ENCODE measurements at regions not wholly inside any gene's neighbourhood (a gene's known extent, or its start where the extent isn't known, plus 50 kb on each side); places are given as distances from the start of the nearest gene placed in this dataset.
"Not testable (repeated sequence)": the region's sequence is repeated elsewhere in the genome, so short reads cannot be mapped to it uniquely, and the experiment has no call there.

DNA sequence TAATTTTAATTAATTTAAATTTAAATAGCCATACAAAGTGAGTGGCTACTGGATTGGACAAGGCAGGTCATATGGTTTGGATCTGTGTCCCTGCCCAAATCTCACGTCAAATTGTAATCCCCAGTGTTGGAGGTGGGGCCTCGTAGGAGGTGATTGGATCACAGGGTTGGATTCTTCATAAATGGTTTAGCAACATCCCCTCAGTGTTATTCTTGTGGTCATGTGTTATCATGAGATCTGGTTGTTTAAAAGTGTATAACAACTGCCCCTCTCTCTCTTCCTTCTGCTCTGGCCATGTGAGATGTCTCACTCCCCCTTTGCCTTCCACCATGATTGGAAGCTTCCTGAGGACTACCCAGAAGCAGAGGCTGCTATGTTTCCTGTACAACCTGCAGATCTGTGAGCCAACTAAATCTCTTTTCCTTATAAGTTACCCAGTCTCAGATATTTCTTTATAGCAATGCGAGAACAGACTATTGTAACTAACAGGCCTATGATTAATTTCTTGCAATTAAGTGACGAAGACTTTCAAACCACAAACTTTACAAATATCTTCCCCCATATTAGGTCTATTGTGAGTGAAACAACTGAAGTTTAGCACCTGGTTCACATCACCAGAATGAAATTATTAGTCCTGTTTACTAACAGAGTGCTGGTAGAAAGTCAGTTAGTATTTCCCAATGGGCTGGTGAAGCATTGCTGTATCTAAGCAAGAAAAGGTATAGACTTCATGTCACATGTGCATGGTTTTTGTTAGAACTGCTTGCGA, 60.0 kb upstream of the TNFAIP3 start:
- DNase-seq (ENCODE audit: low read depth) = no peak

DNA sequence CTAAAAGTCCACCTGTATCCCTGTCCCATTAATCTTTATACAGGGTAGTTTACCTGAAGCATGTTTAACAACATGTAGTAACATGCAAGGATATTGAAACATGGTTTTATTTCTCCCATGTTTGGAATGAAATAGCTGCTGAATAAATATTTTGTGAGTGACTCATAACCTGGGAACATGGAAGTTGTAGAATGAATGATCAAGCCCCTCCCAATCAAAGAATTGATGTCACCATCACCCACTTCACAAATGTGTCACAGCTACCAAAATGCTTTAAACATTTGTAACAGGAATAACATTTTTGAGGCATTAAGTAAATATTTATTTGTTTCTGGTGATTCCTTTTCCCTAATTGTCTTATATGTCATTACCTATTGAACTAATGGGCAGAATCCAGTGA, 58.9 kb upstream of the TNFAIP3 start:
- DNase-seq (ENCODE audit: low read depth) = no peak

DNA sequence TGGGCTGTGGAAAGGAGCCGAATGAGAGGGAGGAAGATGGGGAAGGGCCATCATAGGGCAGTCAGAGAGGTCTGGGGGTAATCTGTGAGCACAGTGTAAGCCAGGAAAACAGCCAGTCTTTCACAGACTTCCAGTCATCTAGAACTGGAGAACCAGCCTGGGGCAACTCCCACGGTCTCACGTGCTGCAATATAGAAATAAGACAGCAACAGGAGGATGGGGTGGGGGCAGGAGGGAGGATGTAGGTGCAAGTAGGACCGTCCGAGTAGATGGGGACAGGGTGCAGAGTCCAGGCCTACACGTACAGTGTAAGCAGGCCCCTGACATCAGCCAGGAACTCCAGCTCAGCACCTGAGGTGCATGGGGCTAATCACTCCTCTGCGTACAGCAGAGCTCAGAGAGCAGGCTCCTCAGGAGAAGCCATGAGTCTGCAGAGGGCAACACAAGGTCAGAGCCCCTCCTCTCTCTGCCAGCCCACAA, 58.2 kb upstream of the TNFAIP3 start:
- no peak for DNase-seq (ENCODE audit: low read depth)

DNA sequence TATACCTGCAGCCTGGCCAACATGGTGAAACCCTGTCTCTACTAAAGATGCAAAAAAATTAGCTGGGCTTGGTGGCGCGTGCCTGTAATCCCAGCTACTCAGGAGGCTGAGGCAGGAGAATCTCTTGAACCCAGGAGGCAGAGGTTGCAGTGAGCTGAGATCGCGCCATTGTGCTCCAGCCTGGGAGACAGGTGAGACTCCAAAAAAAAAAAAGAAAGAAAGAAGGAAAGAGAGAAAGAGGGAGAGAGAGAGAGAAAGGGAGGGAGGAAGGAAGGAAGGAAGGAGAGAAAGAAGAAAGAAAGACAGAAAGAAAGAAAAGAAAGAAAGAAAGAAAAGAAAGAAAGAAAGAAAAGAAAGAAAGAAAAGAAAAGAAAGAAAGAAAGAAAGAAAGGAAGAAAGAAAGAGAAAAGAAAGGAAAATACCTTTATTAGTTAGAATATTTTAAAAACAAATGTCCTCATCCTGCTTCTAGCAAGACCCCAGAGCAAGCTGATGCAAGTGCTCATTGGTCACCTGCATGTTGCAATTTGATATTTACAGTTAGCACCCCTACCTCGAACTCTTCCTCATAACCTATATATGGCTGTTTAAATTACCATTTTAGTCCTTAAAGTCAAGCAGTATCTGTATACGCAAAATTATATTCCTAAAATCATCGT, 57.0 kb upstream of the TNFAIP3 start:
- DNase-seq (ENCODE audit: low read depth) = not testable (repeated sequence)

DNA sequence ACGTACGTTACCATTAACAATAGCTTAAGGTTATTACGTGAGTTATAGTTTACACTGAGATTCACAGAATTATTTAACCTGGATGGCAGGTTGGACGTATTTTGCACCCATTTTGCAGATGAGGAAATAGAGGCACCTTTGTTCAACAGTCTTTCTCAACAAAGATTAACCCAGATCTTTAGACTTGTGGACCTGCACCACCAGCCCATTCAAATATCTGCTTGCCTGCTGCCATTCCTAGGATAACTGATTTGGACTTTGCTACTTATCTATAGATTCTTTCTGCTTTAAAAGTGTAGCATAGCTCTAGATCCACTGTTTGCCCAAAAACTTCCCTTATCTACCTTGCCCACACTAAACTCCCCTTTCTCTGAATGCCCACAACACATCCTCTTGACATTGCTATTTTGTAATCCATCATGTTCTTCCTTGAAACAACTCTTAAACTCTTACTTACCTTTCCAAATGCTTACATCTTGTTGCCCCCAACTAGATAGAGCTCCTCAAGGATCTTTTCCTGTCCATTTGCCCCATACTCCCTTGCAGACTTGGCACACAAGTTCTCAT, 56.4 kb upstream of the TNFAIP3 start:
- no peak for DNase-seq (ENCODE audit: low read depth)

DNA sequence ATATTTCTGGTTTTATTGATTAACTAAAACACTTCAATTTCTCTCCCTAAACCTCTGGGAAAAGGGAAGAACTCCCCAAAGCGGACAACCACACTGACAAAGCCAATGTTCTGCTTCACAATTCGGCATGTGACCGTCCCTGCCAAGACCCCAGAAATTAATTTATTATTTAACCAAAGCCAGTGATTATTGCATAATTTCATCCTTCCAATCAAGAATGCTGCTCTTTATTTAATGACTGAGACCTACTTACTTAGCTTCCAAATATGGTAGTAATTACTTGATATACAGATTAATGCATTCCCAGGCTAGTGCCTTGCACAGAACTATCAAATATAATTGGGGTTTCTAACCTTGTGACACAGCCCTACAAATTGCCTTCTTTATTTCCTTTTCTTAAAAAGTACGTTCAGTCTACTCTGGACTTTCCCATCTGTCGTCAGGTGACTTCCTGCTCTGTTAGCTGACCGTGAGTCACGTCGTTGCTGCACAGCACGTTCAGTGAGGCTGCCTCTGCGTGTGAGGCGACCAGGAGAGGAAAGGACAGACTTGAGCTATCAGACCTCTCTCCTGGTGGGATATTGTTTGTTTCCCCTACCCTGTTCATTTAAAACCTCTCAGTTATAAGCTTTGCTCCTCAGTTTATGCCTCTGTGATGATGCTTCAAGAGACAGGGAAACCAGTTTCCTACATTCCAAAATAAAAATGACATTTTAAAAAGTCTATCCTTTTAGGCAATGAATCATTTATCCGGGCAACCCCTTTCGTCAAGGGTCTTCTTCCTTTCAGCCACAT, 55.7 kb upstream of the TNFAIP3 start:
- peak; percentile 85 for DNase-seq (ENCODE audit: low read depth)

DNA sequence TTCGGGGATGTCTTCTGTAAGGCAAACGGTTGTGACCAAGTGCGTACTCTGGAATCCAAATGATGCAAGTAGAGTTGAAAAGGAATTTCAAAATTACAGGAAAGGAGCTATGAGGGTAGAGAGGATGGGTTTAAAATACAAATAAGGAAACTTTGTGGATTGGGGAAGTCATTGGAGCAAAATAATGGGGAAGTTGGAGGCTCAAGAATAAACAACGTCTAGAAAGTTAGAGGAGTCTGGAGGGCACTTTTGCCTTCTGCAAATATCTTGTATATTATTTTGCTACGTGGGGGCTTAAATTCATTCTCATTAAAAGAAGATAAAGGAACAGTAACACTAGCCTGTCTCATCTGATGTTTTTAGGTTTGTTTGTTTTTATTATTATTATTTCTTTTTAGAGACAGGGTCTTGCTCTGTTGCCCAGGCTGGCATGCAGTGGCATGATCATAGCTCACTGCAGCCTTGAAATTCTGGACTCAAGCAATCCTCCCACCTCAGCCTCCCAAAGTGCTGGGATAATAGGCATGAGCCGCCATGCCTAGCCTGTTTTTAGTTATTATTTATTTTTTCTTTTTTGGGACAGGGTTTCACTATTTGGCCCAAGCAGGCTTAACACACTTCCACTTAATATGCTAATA, 55.0 kb upstream of the TNFAIP3 start:
- DNase-seq (ENCODE audit: low read depth) = no peak

DNA sequence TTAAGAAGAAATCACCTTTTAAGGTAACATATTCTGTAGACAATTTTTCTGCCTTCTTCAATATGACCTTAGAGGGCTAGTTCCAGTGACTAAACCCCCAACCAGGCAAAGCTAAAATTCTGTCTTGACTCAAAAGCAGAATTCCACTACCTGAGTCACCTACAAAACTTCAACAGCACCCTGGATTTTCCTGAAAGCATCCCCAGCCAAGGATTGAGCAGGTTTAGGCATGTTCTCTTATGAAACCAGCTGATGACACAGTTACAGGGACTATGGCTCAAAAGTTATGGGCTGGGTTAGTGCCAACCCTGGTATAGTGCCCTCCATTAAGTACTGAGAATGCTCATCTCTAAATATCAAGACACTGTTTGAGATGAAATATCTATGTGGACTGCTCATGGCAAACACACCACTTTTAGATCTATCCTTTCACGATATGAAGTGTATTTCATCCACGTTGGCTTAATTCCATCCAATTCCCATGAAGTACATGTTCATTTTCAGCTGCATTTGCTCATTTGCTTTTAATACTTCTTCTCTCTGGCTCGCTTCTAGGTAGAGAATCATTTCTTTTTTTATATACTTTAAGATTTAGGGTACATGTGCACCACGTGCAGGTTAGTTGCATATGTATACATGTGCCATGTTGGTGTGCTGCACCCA, 53.6 kb upstream of the TNFAIP3 start:
- no peak for DNase-seq (ENCODE audit: low read depth)

DNA sequence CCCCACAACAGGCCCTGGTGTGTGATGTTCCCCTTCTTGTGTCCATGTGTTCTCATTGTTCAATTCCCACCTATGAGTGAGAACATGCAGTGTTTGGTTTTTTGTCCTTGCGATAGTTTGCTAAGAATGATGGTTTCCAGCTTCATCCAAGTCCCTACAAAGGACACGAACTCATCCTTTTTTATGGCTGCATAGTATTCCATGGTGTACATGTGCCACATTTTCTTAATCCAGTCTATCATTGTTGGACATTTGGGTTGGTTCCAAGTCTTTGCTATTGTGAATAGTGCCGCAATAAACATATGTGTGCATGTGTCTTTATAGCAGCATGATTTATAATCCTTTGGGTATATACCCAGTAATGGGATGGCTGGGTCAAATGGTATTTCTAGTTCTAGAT, 53.0 kb upstream of the TNFAIP3 start:
- not testable (repeated sequence) for DNase-seq (ENCODE audit: low read depth)

DNA sequence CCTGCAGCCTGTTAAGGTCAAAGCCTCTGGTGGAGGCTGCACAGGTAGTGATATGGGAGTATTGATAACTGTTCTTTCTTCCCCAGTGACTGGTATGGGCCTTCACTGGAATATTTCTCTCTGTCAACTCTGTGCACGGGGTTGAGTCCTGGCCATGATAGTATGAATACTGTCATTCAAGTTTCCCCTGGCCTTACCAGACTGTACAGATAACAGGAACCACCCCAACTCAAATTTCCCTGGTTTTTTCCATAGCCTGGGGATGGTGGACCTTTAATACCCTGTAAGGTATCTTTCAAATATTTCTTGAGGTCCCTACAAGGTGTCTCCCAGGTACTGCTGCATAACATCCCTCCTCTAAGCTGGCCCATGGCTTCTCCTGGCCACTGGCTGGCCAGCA, 51.4 kb upstream of the TNFAIP3 start:
- no peak for DNase-seq (ENCODE audit: low read depth)

DNA sequence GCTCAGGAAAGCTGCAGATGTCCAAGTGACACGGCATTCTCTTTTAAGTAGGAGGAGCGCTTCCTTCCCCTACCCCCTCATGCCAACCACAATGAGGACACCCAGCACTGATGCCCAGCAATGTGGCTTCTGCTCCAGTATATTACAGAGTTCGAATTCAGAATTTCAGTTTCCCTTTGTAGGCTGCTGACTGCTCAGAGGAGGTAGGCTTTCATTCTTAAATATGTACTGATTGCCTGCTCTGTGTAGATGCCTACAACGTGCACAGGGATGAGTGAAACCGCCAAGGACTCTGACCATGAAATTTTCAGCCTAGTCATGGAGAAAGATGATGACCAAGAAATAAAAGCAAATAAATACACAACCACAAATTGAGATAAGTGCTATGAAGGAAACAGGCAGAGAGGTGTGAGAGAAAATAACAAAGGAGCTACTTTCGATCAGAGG, 50.9 kb upstream of the TNFAIP3 start:
- no peak for DNase-seq (ENCODE audit: low read depth)

DNA sequence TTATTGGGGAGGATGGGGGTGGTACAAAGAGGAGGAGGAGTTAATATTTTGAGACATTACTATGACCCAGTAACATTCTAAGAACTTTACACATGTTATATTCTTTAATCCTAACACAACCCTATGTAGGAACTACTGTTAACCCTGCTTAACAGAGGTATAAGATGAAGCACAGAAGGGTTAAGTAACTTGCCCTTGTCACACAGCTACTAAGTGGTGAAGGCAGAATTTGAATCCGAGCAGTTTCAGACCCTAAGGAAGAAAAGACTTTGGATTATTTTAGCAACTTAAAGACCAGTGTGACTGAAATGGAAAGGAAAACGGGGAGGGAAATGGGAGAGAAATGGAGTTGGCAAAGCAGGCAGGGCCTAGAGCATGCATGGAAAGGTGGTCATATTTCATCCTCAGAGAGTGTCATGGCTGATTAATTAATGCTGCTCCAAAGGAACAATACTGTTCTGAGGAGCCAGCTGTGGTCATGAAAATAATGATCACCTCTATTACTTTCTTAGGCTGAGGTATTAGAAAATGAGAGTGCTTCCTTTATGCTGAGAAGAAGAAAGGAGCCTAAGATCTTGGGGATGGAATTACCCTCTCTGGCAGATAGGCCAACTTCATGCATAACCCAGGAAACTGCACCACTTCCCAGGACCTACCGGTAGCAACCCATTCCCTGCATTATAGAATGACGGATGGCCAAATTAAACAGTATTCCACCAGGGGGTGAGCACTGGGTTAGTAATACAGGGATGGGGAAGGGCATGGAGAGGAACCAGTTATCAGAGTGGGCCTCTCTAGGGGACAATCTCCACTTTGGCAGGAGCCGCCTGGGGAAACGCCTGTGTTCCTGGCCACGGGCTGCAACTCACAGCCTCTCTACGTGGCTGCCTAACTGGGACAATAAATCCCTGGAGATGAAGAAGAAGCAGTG, 50.1 kb upstream of the TNFAIP3 start:
- no peak for DNase-seq (ENCODE audit: low read depth)
